Vagina (tissue), 2 donors: ENCODE measurements at regions not wholly inside any gene's neighbourhood (a gene's known extent, or its start where the extent isn't known, plus 50 kb on each side); places are given as distances from the start of the nearest gene placed in this dataset.
"Not testable (repeated sequence)": the region's sequence is repeated elsewhere in the genome, so short reads cannot be mapped to it uniquely, and the experiment has no call there.

ENCODE experiments used
- DNase-seq, 2 donors: peaks; one replicate each; pipeline ENCODE4 v3.0.0-alpha.2; 2017; ENCODE audit errors: extremely low spot score in 2 of 2
- H3K27ac ChIP-seq: fragments of 200-600 bp; sonication (generic); one replicate; pipeline ENCODE4 v1.5.1; 2019
- H3K27me3 ChIP-seq: fragments of 200-600 bp; sonication (generic); one replicate; pipeline ENCODE4 v1.5.1; 2019
- H3K36me3 ChIP-seq, 2 donors: fragments of 200-600 bp; sonication (generic); one replicate each; pipeline ENCODE4 v1.5.1; 2017 to 2019
- H3K4me1 ChIP-seq: fragments of 200-600 bp; sonication (generic); one replicate; pipeline ENCODE4 v1.5.1; 2019
- H3K4me3 ChIP-seq, 2 donors: fragments of 200-600 bp; sonication (generic); 1 replicate in 1 of 2; 2 replicates in 1 of 2; pipeline ENCODE4 v1.5.1; 2016 to 2019
- H3K9me3 ChIP-seq: fragments of 200-600 bp; sonication (generic); one replicate; pipeline ENCODE4 v1.5.1; 2019
- POLR2A ChIP-seq, 2 donors: fragments of 450-650 bp; IDR thresholded peaks; one replicate each; pipeline ENCODE4 v1.6.1; 2017; ENCODE audit warnings: antibody characterized with exemption in 2 of 2, mild to moderate bottlenecking in 2 of 2, moderate library complexity in 2 of 2
- POLR2AphosphoS5 ChIP-seq, 2 donors: sonication (generic); formaldehyde crosslinking; IDR thresholded peaks; one replicate each; pipeline ENCODE4 v1.9.0; 2017; ENCODE audit warnings: antibody characterized with exemption in 2 of 2, mild to moderate bottlenecking in 2 of 2, low read depth in 1 of 2; ENCODE audit not compliant: insufficient read depth in 1 of 2
- intact Hi-C: fragments of 100-400 bp; cut with DNase I; formaldehyde crosslinking; loops from one replicate; pipeline ENCODE4 v1.15.1; 2023
- TF ChIP-seq, protein P1 (sequence below), 3 experiments: fragments of 450-650 bp in 2 of 3; fragments of 200-600 bp in 1 of 3; sonication (generic) in 1 of 3; IDR thresholded peaks; one replicate each; pipeline ENCODE4 v1.5.1; 2017 to 2019; ENCODE audit warnings: antibody characterized with exemption in 3 of 3, mild to moderate bottlenecking in 2 of 3, moderate library complexity in 2 of 3

- TF ChIP-seq, protein P1, sequence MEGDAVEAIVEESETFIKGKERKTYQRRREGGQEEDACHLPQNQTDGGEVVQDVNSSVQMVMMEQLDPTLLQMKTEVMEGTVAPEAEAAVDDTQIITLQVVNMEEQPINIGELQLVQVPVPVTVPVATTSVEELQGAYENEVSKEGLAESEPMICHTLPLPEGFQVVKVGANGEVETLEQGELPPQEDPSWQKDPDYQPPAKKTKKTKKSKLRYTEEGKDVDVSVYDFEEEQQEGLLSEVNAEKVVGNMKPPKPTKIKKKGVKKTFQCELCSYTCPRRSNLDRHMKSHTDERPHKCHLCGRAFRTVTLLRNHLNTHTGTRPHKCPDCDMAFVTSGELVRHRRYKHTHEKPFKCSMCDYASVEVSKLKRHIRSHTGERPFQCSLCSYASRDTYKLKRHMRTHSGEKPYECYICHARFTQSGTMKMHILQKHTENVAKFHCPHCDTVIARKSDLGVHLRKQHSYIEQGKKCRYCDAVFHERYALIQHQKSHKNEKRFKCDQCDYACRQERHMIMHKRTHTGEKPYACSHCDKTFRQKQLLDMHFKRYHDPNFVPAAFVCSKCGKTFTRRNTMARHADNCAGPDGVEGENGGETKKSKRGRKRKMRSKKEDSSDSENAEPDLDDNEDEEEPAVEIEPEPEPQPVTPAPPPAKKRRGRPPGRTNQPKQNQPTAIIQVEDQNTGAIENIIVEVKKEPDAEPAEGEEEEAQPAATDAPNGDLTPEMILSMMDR (IDR thresholded peaks at IDR 0.05), result no peak
- no peak for TF ChIP-seq POLR2A (IDR thresholded peaks at IDR 0.05)
- no peak for TF ChIP-seq POLR2AphosphoS5 (IDR thresholded peaks at IDR 0.05; ENCODE audit: insufficient read depth in 1 of 2, low read depth in 1 of 2)
- intact Hi-C loops, result no loop called here
- H3K9me3 ChIP-seq, result no peaks in the 10 kb centered on the region
Measured at GRCh38 chr3:35137612-35138011, 501.7 kb upstream of the ARPP21 start.

DNA sequence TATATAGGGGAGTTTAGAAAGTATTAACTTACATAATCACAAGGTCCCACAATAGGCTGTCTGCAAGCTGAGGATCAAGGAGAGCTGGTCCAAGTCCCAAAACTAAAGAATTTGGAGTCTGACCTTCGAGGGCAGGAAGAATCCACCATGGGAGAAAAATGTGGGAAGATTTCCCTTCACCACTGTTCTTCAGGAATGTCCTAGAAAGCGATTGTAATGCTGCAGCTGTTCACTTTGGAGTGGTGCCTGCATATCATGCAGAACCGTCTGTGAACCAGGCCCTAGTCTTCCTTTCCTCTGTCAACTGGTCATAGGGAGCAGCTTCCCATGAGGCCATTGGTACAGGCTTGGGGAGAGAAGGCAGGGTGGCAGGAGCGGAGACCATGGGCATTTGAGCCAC lies 497.9 kb upstream of the ARPP21 start:
- Histone ChIP-seq H3K27me3 (no peaks in the 10 kb centered on the region), H3K27ac (no peak overlapping the region), H3K4me1 (no peaks in the 10 kb centered on the region), H3K36me3 (no peaks in the 10 kb centered on the region), H3K9me3 (no peaks in the 10 kb centered on the region), H3K4me3 (no peak overlapping the region)
- intact Hi-C loops, result no loop called here
- TF ChIP-seq POLR2AphosphoS5 (IDR thresholded peaks at IDR 0.05; ENCODE audit: insufficient read depth in 1 of 2, low read depth in 1 of 2), result no peak
- TF ChIP-seq, protein P1 (IDR thresholded peaks at IDR 0.05), result no peak
- no peak for TF ChIP-seq POLR2A (IDR thresholded peaks at IDR 0.05)
- DNase-seq, result no peak

More at GRCh38 chr3:35137612-35138011, 501.7 kb upstream of the ARPP21 start:
- no peak overlapping the region for H3K4me3 ChIP-seq
- no peaks in the 10 kb centered on the region for H3K4me1 ChIP-seq
- H3K27ac ChIP-seq, result no peak overlapping the region
- H3K27me3 ChIP-seq, result no peaks in the 10 kb centered on the region
- DNase-seq, result no peak
- no peaks in the 10 kb centered on the region for H3K36me3 ChIP-seq

DNA sequence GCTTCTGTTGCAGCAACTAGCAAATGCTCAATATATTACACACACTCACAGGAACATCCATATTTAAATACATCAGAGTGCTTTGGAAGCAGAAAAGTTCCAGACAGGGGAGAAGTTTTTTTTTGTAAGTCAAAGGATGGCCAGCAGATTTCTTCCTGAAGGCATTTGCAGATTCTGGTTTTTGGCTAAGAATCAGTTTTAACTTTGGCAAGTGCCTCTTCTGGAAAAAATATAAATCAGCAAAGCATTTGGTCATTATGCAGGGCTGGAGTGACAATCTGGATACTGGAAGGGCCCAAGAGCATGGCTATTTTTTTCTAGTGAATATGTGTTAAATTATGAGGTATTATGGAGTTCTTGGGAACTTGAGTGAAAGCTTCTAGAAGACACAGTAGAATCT lies 495.3 kb upstream of the ARPP21 start:
- no peaks in the 10 kb centered on the region for H3K36me3 ChIP-seq
- H3K27ac ChIP-seq, result no peak overlapping the region
- no peak for DNase-seq
- no peak overlapping the region for H3K4me3 ChIP-seq
- TF ChIP-seq, protein P1 (IDR thresholded peaks at IDR 0.05), result no peak
- no peak for TF ChIP-seq POLR2A (IDR thresholded peaks at IDR 0.05)
- TF ChIP-seq POLR2AphosphoS5 (IDR thresholded peaks at IDR 0.05; ENCODE audit: insufficient read depth in 1 of 2, low read depth in 1 of 2), result no peak
- intact Hi-C loops, result no loop called here
- no peaks in the 10 kb centered on the region for H3K27me3 ChIP-seq
- H3K9me3 ChIP-seq, result no peaks in the 10 kb centered on the region
- H3K4me1 ChIP-seq, result no peaks in the 10 kb centered on the region

DNA sequence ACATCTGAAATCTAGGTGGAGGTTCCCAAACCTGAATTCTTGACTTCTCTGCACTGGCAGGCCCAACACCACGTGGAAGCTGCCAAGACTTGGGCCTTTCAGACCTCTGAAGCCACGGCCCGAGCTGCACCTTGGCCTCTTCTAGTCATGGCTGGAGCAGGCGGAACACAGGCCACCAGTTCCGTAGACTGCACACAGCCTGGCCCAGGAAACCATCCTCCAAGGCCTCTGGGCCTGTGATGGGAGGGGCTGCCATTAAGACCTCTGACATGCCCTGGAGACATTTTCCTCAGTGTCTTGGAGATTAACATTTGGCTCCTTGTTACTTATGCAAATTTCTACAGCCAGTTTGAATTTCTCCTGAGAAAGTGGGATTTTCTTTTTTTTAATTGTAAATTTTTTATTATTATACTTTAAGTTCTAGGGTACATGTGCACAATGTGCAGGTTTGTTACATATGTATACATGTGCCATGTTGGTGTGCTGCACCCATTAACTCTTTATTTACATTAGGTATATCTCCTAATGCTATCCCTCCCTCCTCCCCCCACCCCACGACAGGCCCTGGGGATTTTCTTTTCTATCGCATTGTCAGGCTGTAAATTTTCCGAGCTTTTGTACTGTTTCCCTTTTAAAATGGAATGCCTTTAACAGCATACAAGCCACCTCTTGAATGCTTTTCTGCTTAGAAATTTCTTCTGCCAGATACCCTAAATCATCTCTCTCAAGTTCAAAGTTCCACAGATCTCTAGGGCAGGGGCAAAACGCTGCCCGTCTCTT lies 492.9 kb upstream of the ARPP21 start:
- H3K36me3 ChIP-seq, H3K4me1 ChIP-seq, H3K4me3 ChIP-seq, DNase-seq, intact Hi-C loops, H3K27ac ChIP-seq, H3K9me3 ChIP-seq, H3K27me3 ChIP-seq: not testable (repeated sequence)

- Histone ChIP-seq H3K4me3 (no peak overlapping the region), H3K27me3 (no peaks in the 10 kb centered on the region), H3K4me1 (no peaks in the 10 kb centered on the region), H3K9me3 (no peaks in the 10 kb centered on the region), H3K36me3 (no peaks in the 10 kb centered on the region), H3K27ac (no peak overlapping the region)
- intact Hi-C loops, result no loop called here
- no peak for TF ChIP-seq POLR2AphosphoS5 (IDR thresholded peaks at IDR 0.05; ENCODE audit: insufficient read depth in 1 of 2, low read depth in 1 of 2)
- TF ChIP-seq, protein P1 (IDR thresholded peaks at IDR 0.05), result no peak
- TF ChIP-seq POLR2A (IDR thresholded peaks at IDR 0.05), result no peak
- no peak for DNase-seq
Measured at GRCh38 chr3:35183927-35184675, 455.2 kb upstream of the ARPP21 start.
